Loucy (cell line): ENCODE measurements at regions not wholly inside any gene's neighbourhood (a gene's known extent, or its start where the extent isn't known, plus 50 kb on each side); places are given as distances from the start of the nearest gene placed in this dataset.

Source experiments
- H2AFZ ChIP-seq: fragments of 200-600 bp; sonication (generic); 2 replicates; pipeline ENCODE4 v1.6.0; 2016; ENCODE audit warnings: antibody characterized with exemption, mild to moderate bottlenecking, low read length, moderate library complexity
- H3F3A ChIP-seq: fragments of 200-600 bp; 2 replicates; pipeline ENCODE4 v1.6.0; 2016; ENCODE audit warnings: antibody characterized with exemption, low read depth, mild to moderate bottlenecking
- H3K27me3 ChIP-seq: fragments of 200-600 bp; sonication (generic); 2 replicates; pipeline ENCODE4 v1.6.1; 2014; ENCODE audit warnings: low read length, mild to moderate bottlenecking; ENCODE audit not compliant: insufficient read depth, poor library complexity, severe bottlenecking
- H3K36me3 ChIP-seq: fragments of 200-600 bp; sonication (generic); 2 replicates; pipeline ENCODE4 v1.6.1; 2016; ENCODE audit warnings: low read length; ENCODE audit not compliant: insufficient read depth
- H3K4me1 ChIP-seq: fragments of 200-600 bp; sonication (generic); 2 replicates; pipeline ENCODE4 v1.5.1; 2014; ENCODE audit warnings: low read length, mild to moderate bottlenecking; ENCODE audit not compliant: insufficient read depth, poor library complexity, severe bottlenecking
- H3K4me2 ChIP-seq: fragments of 200-600 bp; sonication (generic); 2 replicates; pipeline ENCODE4 v1.6.0; 2014; ENCODE audit warnings: antibody characterized with exemption, low read length, low read depth, mild to moderate bottlenecking; ENCODE audit not compliant: poor library complexity, severe bottlenecking
- H3K4me3 ChIP-seq: fragments of 200-600 bp; sonication (generic); 2 replicates; pipeline ENCODE4 v1.5.1; 2014; ENCODE audit warnings: low read length, mild to moderate bottlenecking, mixed read lengths; ENCODE audit not compliant: poor library complexity, severe bottlenecking
- H3K79me2 ChIP-seq: fragments of 200-600 bp; sonication (generic); 2 replicates; pipeline ENCODE4 v1.6.1; 2014; ENCODE audit warnings: low read length; ENCODE audit not compliant: insufficient read depth
- H3K9ac ChIP-seq: fragments of 200-600 bp; sonication (generic); 2 replicates; pipeline ENCODE4 v1.6.0; 2014; ENCODE audit warnings: mild to moderate bottlenecking, low read depth, low read length, moderate library complexity; ENCODE audit not compliant: poor library complexity, severe bottlenecking
- H3K9me2 ChIP-seq: fragments of 200-600 bp; sonication (generic); replicated peaks from 2 replicates; pipeline ENCODE4 v1.6.1; 2016; ENCODE audit warnings: low read depth, low read length, mixed read lengths
- H3K9me3 ChIP-seq: fragments of 200-600 bp; sonication (generic); 2 replicates; pipeline ENCODE4 v1.6.1; 2014; ENCODE audit warnings: mild to moderate bottlenecking, antibody characterized with exemption, low read length, low read depth; ENCODE audit not compliant: insufficient read depth
- H4K20me1 ChIP-seq: fragments of 200-600 bp; sonication (generic); 2 replicates; pipeline ENCODE4 v1.6.0; 2014; ENCODE audit warnings: antibody characterized with exemption, low read length, mild to moderate bottlenecking; ENCODE audit not compliant: insufficient read depth, poor library complexity, severe bottlenecking
- CTCF ChIP-seq: fragments of 200-600 bp; sonication (generic); conservative IDR thresholded peaks from 2 replicates; pipeline ENCODE4 v1.5.1; 2014; ENCODE audit warnings: mild to moderate bottlenecking, antibody characterized with exemption, low read length
- EZH2phosphoT487 ChIP-seq: fragments of 200-600 bp; IDR thresholded peaks from 2 replicates; pipeline ENCODE4 v1.6.1; 2018; ENCODE audit warnings: antibody characterized with exemption, mild to moderate bottlenecking, moderate library complexity, borderline replicate concordance

- no peaks in the 10 kb centered on the region for H4K20me1 ChIP-seq
- H3K36me3 ChIP-seq = no peaks in the 10 kb centered on the region
- no peak overlapping the region for H2AFZ ChIP-seq
- no peak for TF ChIP-seq EZH2phosphoT487
- no peaks in the 10 kb centered on the region for H3K9me3 ChIP-seq
- no peaks in the 10 kb centered on the region for H3K79me2 ChIP-seq
- H3K27me3 ChIP-seq = no peaks in the 10 kb centered on the region
- H3K4me3 ChIP-seq = no peak overlapping the region
- no peaks in the 10 kb centered on the region for H3K4me1 ChIP-seq
- no peaks in the 10 kb centered on the region for H3K9me2 ChIP-seq
- H3F3A ChIP-seq = no peaks in the 10 kb centered on the region
- H3K4me2 ChIP-seq = no peak overlapping the region
- H3K9ac ChIP-seq = no peak overlapping the region
Measured at GRCh38 chr22:22043296-22044078, 60.9 kb upstream of the TOP3B start.

GRCh38 chr22:22042599-22043295, 60.2 kb upstream of the TOP3B start:
- Histone ChIP-seq H3K4me2 (no peak overlapping the region), H3K4me1 (peaks cover 2% of the 10 kb centered on the region), H2AFZ (no peak overlapping the region), H3K9me3 (no peaks in the 10 kb centered on the region), H3K79me2 (no peaks in the 10 kb centered on the region), H4K20me1 (no peaks in the 10 kb centered on the region), H3K9ac (no peak overlapping the region), H3K4me3 (no peak overlapping the region), H3K9me2 (no peaks in the 10 kb centered on the region), H3K36me3 (no peaks in the 10 kb centered on the region), H3F3A (no peaks in the 10 kb centered on the region), H3K27me3 (no peaks in the 10 kb centered on the region)
- TF ChIP-seq CTCF (no peak), EZH2phosphoT487 (no peak)

- Histone ChIP-seq H3K9me3 (no peaks in the 10 kb centered on the region), H3F3A (no peaks in the 10 kb centered on the region), H3K4me3 (no peak overlapping the region), H3K4me2 (no peak overlapping the region), H3K36me3 (no peaks in the 10 kb centered on the region), H3K4me1 (peaks cover 9% of the 10 kb centered on the region), H3K79me2 (no peaks in the 10 kb centered on the region), H3K9ac (no peak overlapping the region), H3K27me3 (no peaks in the 10 kb centered on the region), H4K20me1 (no peaks in the 10 kb centered on the region), H3K9me2 (no peaks in the 10 kb centered on the region), H2AFZ (no peak overlapping the region)
- TF ChIP-seq EZH2phosphoT487 = no peak
- TF ChIP-seq CTCF = no peak
Measured at GRCh38 chr22:22042009-22042408, 59.4 kb upstream of the TOP3B start.
